Esophagus (tissue), 2 donors: ENCODE measurements at regions not wholly inside any gene's neighbourhood (a gene's known extent, or its start where the extent isn't known, plus 50 kb on each side); places are given as distances from the start of the nearest gene placed in this dataset.

ENCODE experiments used
- H3K27ac ChIP-seq, 2 donors: one replicate each; pipeline ENCODE4 v1.5.1; 2013; ENCODE audit warnings: low read depth in 2 of 2, mild to moderate bottlenecking in 2 of 2, inconsistent platforms in 1 of 2, low read length in 1 of 2, moderate library complexity in 1 of 2
- H3K27me3 ChIP-seq, 2 donors: one replicate each; pipeline ENCODE4 v1.6.1; 2013; ENCODE audit warnings: low read length in 2 of 2, control low read depth in 1 of 2, mild to moderate bottlenecking in 1 of 2; ENCODE audit not compliant: insufficient read depth in 2 of 2, control insufficient read depth in 1 of 2
- H3K36me3 ChIP-seq, 2 donors: one replicate each; pipeline ENCODE4 v1.6.1; 2013; ENCODE audit warnings: low read length in 1 of 2; ENCODE audit not compliant: control insufficient read depth in 2 of 2, insufficient read depth in 2 of 2
- H3K4me1 ChIP-seq, 2 donors: one replicate each; pipeline ENCODE4 v1.6.1; 2013; ENCODE audit warnings: low read length in 1 of 2; ENCODE audit not compliant: control insufficient read depth in 2 of 2, insufficient read depth in 2 of 2
- H3K4me3 ChIP-seq, 2 donors: one replicate each; pipeline ENCODE4 v1.5.1; 2013; ENCODE audit warnings: low read length in 2 of 2, mild to moderate bottlenecking in 2 of 2, low read depth in 1 of 2, moderate library complexity in 1 of 2
- H3K9me3 ChIP-seq, 2 donors: one replicate each; pipeline ENCODE4 v1.6.1; 2013; ENCODE audit warnings: mild to moderate bottlenecking in 2 of 2, low read depth in 1 of 2, low read length in 1 of 2, moderate library complexity in 1 of 2; ENCODE audit not compliant: control insufficient read depth in 2 of 2, insufficient read depth in 1 of 2
- WGBS, 2 donors: extraction: QIAGEN DNeasy Blood & Tissue Kit; methylation state at CpG; one replicate each; pipeline ENCODE4 v1.1.7; 2013; 5-methylcytosine and 5-hydroxymethylcytosine counted together
- donor health status: healthy with polysubstance abuse.
- donor health status: Bipolar disorder and iron deficiency.

DNA sequence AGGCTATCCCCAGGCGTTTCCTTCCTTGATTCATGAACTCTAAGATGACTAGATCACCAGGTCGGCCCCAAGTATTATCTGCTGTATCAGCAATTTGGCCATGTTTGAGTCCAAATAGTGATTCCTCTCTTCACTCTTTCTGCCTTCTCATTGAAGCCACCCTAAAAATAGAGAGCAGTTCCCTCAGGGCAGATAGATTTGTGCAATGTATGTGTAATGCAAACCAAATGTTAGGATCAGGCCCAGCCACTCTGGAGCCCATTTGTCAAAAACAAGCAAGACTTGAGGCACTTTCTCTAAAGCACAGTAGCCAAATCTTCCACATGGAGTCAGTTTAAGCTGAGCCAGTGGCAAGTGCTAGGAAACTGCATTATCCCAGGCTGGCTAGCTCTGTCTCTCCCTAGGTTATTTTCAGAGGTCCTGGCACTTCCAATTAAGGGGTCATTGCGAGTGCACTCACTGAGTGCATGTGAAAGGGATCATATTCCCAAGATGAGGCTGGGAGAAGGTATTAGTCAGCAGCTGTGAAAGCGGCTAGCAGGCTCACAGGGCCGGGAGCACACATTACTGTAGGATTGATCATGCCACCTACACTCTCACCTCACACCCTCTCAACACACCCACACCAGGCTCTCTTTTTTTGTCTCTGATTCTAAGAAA is 97.9 kb upstream of the RAB3GAP2 start:
- no peaks in the 10 kb centered on the region for H3K27me3 ChIP-seq
- no peak overlapping the region for H3K4me3 ChIP-seq
- H3K9me3 ChIP-seq = no peaks in the 10 kb centered on the region
- H3K36me3 ChIP-seq = no peaks in the 10 kb centered on the region
- H3K27ac ChIP-seq = peak overlapping the region; percentile 57 to 70
- 32 to 35% methylated on average over 5 of the region's 5 CpGs for WGBS, 2 donors
- H3K4me1 ChIP-seq = peaks cover 0 to 4% of the 10 kb centered on the region in 2 donors

DNA sequence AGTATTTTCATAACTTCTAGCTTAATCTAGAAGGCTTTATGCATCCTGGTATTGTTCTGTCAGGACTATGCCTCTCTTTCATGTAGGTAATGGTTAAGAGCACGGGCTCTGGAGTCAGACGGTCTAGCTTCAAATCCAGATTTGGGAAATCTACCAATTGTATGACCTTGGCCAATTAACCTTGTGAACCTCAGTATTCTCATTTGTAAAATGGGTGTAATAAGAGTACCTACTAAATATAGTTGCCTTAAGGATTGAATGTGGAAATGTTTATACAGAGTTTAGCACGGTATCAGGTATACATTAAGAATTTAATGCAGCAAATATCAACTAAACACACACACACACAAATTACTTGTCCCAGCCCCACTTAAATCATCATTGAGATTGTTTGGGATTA is 97.3 kb upstream of the RAB3GAP2 start:
- Histone ChIP-seq H3K27ac (no peak overlapping the region), H3K4me1 (peaks cover 0 to 4% of the 10 kb centered on the region in 2 donors), H3K27me3 (no peaks in the 10 kb centered on the region), H3K36me3 (no peaks in the 10 kb centered on the region), H3K9me3 (no peaks in the 10 kb centered on the region), H3K4me3 (no peak overlapping the region)
- WGBS, 2 donors = 50 to 57% methylated on average over 3 of the region's 3 CpGs

DNA sequence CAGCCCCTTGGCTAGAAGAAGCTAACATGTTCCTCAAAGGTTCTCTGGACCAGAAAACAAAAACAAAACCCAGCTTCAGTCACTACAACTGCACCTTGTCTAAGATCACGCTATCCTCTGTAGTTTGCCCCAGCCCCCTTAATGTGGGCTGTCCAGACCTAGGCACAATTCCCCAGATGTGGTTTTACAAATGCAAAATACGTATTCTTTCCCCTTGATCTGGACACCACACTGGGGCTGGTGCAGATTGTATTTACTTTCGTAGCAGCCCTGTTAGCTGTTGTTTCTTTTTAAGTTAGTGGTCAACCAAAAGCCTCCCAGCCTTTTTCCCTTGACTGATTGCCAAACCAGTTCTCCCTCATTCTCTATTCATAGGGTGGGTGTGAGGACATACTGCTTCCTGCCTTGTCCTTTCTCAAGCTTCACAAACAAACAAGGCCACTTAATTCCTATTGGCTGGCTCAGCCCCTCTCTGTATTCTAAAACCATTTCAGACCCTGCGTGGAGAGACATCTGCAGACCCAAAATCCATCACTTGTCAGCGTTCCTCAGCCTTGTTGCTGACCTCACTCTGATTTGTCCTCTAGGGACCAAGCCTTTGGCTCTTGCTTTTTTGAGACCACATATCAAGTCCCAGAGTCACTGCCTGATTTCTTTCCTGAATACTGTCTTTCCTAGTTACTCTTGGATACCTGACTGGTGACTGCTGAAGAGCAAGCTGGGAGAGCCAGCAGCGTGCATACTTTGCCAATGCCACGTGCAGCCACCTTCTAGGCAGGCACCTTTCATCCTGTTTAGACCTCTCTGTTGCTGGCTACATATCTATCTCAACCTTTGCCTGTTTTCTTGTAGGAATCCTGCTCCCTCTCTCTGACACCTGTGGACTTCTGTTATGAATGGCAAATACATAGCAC is 96.4 kb upstream of the RAB3GAP2 start:
- no peaks in the 10 kb centered on the region for H3K9me3 ChIP-seq
- peaks cover 0 to 4% of the 10 kb centered on the region in 2 donors for H3K4me1 ChIP-seq
- 68 to 71% methylated on average over 7 of the region's 7 CpGs for WGBS, 2 donors
- H3K27ac ChIP-seq = no peak overlapping the region
- no peaks in the 10 kb centered on the region for H3K27me3 ChIP-seq
- H3K4me3 ChIP-seq = no peak overlapping the region
- H3K36me3 ChIP-seq = no peaks in the 10 kb centered on the region

DNA sequence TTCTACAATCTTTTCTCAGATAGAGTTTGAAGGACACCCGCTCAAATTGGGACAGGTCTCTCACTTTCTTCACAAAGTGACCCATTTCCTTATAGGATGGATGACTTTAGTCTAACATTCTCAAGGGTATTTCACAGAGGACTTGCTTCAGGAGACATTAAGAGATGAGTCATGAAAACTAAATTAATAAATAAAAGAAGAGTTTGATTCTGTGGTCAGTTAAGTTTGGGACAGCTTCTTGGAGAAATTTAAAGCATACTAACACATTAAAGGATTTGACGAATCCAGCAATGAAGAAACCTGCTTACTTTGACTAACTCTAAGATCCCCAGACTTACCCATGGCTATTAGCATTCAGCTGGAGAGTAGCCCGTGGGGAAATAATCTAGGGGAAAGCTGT is 95.6 kb upstream of the RAB3GAP2 start:
- Histone ChIP-seq H3K9me3 (no peaks in the 10 kb centered on the region), H3K36me3 (no peaks in the 10 kb centered on the region), H3K4me1 (peaks cover 0 to 4% of the 10 kb centered on the region in 2 donors), H3K27me3 (no peaks in the 10 kb centered on the region), H3K27ac (no peak overlapping the region), H3K4me3 (no peak overlapping the region)
- 85 to 88% methylated on average over 3 of the region's 3 CpGs for WGBS, 2 donors

DNA sequence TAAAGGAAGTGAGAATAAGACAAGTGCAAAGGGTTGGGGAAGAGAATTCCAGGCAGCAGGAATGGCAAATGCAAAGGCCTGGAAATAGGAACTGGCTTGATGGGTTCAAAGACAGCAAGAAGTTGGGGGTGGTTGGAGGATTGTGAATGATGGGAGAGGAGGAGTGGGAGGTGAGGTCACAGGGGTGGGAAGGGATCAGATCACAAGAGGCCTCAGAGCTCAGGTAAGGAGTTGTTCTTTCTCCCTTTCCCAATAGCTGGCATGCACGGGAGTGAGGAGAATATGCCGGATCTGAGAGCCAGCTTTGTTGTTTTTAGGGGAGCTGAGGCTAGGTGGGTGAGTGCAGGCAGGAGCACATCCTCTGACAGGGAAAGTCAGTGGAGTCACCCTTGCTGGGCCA is 94.0 kb upstream of the RAB3GAP2 start:
- Histone ChIP-seq H3K36me3 (no peaks in the 10 kb centered on the region), H3K4me1 (peaks cover 0 to 4% of the 10 kb centered on the region in 2 donors), H3K9me3 (no peaks in the 10 kb centered on the region), H3K27me3 (no peaks in the 10 kb centered on the region), H3K4me3 (no peak overlapping the region), H3K27ac (no peak overlapping the region)
- WGBS, 2 donors = 63 to 94% methylated on average over 2 of the region's 2 CpGs

DNA sequence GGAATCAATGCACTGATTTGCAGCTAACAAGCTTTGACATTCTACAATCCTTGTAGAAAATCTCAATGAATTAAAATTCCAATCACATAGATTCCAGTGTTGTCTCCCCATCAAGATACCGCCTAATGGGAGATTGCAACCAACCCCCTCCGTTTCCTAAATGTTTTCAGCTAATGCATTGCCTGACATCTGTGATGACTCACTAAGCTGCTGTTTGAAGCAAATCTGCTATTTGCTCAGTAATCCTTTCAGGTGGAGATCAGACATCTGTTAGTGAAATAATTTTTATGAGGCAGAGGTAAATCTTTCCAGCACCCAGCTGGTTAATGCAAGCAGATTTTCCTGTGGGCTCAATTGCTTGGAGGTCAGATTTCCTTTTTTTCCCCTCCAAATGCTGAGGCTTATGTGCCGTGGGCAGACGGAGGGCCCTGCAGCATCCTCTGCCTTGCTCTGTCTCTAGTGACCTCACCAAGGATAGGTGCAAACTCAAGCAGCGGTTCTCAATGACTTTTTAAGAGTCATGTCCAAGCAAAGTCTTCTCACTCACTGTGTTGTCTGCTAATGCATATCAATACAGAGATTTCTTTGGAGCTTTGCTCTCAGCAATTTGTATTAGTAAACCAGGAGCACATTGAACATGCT is 91.1 kb upstream of the RAB3GAP2 start:
- WGBS, 2 donors = 51% methylated on average over 5 of the region's 5 CpGs
- Histone ChIP-seq H3K27ac (no peak overlapping the region), H3K4me1 (no peaks in the 10 kb centered on the region), H3K9me3 (no peaks in the 10 kb centered on the region), H3K36me3 (no peaks in the 10 kb centered on the region), H3K4me3 (no peak overlapping the region), H3K27me3 (no peaks in the 10 kb centered on the region)

DNA sequence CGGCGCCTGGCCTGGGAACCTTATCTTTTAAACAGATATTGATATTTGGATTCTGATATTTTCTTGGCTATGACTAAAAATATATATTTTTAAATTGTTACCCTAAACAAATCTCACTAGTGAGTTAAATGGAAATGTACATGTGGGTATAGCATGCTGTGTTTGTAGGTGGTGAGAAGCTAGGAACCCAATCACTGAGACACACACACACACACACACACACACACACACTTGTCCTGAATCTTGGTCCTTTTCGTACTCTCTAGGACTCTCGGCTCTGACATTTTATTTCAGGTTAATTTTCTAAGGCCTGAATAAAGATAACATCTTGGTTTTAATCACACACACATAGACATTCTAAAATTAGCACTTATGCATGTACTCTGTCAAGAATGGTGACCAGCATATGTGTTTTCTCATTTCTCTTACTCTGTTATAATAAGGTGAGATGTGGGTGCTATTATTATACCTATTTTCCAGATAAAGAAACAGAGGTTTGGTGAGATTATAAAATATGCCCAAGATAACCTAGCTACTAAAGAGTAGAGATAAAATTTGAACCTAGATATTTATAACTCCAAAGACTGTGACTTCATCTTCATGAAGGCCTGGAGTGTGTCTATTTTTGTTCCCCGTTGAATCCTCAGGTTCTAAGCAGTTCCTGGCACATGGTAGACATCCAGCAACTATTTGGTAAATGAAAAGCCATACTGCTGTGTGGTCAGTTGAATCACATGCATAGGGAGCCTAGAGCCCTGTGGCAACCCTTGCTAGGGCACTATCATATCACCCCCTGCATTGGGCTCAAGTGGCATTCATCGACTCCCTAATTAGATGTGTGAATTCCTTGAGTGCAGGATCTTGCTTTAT is 85.0 kb upstream of the RAB3GAP2 start:
- H3K36me3 ChIP-seq = no peaks in the 10 kb centered on the region
- H3K4me3 ChIP-seq = no peak overlapping the region
- H3K4me1 ChIP-seq = no peaks in the 10 kb centered on the region
- H3K27ac ChIP-seq = no peak overlapping the region
- 89 to 92% methylated on average over 6 of the region's 6 CpGs for WGBS, 2 donors
- H3K27me3 ChIP-seq = no peaks in the 10 kb centered on the region
- H3K9me3 ChIP-seq = no peaks in the 10 kb centered on the region

DNA sequence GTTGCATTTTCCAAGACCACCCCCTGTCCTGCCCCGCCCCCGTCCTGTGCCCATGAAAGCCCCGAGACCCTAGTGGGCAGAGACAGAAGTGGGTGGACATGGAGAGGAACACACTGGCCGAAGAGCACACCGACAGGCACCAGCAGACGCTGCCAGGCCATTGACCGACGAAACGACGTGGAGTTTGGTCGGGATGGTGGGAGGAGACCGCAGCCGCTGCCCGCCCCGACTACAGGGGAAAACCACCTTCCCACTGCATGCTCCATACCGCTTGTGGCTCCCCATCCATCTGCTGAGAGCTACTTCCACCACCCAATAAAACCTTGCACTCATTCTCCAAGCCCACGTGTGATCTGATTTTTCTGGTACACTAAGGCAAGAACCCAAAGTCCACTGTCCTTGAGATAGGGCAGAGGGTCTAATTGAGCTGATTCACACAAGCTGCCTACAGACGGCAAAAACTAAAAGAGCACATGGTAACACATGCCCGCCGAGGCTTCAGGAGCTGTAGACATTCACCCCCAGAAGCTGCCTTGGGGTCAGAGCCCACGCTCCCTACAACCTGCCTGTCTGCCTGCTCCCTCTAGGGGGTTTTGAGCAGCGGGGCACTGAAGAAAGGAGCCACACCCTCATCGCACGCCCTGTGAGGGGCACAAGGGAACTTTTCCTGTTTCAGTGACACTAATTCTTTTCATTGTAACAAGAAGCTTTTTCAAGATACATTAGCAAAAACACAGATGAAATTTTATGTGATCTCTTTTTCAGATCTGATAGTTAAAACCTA is 81.2 kb upstream of the RAB3GAP2 start:
- Histone ChIP-seq H3K4me1 (no peaks in the 10 kb centered on the region), H3K9me3 (no peaks in the 10 kb centered on the region), H3K4me3 (no peak overlapping the region), H3K36me3 (no peaks in the 10 kb centered on the region), H3K27me3 (no peaks in the 10 kb centered on the region), H3K27ac (no peak overlapping the region)
- 86 to 89% methylated on average over 24 of the region's 24 CpGs for WGBS, 2 donors
